ENCODE measurements at regions not wholly inside any gene's neighbourhood (a gene's known extent, or its start where the extent isn't known, plus 50 kb on each side); places are given as distances from the start of the nearest gene placed in this dataset.

- DNase-seq (ENCODE audit: extremely low spot score in 2 of 2), result no peak
- Histone ChIP-seq H3K9me3 (no peaks in the 10 kb centered on the region), H3K4me3 (no peak overlapping the region), H3K36me3 (no peaks in the 10 kb centered on the region), H3K27ac (no peak overlapping the region), H3K27me3 (no peaks in the 10 kb centered on the region), H3K4me1 (peaks cover 14% of the 10 kb centered on the region)
- TF ChIP-seq POLR2A (IDR thresholded peaks at IDR 0.05), result no peak
- no peak for TF ChIP-seq POLR2AphosphoS5 (IDR thresholded peaks at IDR 0.05; ENCODE audit: insufficient read depth in 1 of 2, low read depth in 1 of 2)
- TF ChIP-seq, protein P1, sequence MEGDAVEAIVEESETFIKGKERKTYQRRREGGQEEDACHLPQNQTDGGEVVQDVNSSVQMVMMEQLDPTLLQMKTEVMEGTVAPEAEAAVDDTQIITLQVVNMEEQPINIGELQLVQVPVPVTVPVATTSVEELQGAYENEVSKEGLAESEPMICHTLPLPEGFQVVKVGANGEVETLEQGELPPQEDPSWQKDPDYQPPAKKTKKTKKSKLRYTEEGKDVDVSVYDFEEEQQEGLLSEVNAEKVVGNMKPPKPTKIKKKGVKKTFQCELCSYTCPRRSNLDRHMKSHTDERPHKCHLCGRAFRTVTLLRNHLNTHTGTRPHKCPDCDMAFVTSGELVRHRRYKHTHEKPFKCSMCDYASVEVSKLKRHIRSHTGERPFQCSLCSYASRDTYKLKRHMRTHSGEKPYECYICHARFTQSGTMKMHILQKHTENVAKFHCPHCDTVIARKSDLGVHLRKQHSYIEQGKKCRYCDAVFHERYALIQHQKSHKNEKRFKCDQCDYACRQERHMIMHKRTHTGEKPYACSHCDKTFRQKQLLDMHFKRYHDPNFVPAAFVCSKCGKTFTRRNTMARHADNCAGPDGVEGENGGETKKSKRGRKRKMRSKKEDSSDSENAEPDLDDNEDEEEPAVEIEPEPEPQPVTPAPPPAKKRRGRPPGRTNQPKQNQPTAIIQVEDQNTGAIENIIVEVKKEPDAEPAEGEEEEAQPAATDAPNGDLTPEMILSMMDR (IDR thresholded peaks at IDR 0.05), result no peak
- intact Hi-C loops (cut with DNase I), result no loop called here
Measured at GRCh38 chr3:31230425-31231223, 302.1 kb upstream of the STT3B start.

GRCh38 chr3:31232055-31233025 lies 300.4 kb upstream of the STT3B start:
- H3K27me3 ChIP-seq, result no peaks in the 10 kb centered on the region
- H3K27ac ChIP-seq, result no peak overlapping the region

DNA sequence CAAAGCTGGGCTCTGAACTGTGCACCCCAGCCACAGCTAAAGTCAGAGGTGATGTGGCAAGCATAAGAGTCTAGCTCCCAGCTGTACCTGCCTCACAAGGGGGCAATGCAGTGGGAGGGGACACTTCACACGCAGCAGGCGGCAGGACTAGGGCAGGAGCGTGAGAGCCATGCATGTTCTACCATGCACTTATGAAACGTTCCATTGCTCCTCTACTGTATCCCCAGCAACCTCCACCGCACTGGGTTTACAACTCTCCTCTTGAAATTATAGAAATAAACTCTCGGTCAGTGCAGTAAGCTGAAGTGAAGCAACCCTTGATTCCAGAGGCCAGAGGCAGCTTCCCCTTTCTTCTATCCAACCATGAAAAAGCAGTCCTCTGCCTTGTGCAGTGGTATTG lies 298.6 kb upstream of the STT3B start:
- no peaks in the 10 kb centered on the region for H3K9me3 ChIP-seq
- intact Hi-C loops (cut with DNase I), result no loop called here
- no peak overlapping the region for H3K4me3 ChIP-seq
- TF ChIP-seq POLR2A (IDR thresholded peaks at IDR 0.05), result no peak
- no peak for TF ChIP-seq POLR2AphosphoS5 (IDR thresholded peaks at IDR 0.05; ENCODE audit: insufficient read depth in 1 of 2, low read depth in 1 of 2)
- TF ChIP-seq, protein P1 (IDR thresholded peaks at IDR 0.05), result no peak
- no peak overlapping the region for H3K27ac ChIP-seq
- H3K36me3 ChIP-seq, result no peaks in the 10 kb centered on the region
- DNase-seq (ENCODE audit: extremely low spot score in 2 of 2), result no peak
- H3K4me1 ChIP-seq, result no peaks in the 10 kb centered on the region
- no peaks in the 10 kb centered on the region for H3K27me3 ChIP-seq

More at GRCh38 chr3:31232055-31233025, 300.4 kb upstream of the STT3B start:
- Histone ChIP-seq H3K4me3 (no peak overlapping the region), H3K4me1 (no peaks in the 10 kb centered on the region), H3K36me3 (no peaks in the 10 kb centered on the region), H3K9me3 (no peaks in the 10 kb centered on the region)
- no peak for DNase-seq (ENCODE audit: extremely low spot score in 2 of 2)
- TF ChIP-seq POLR2A (IDR thresholded peaks at IDR 0.05), result no peak
- TF ChIP-seq, protein P1 (IDR thresholded peaks at IDR 0.05), result no peak
- no peak for TF ChIP-seq POLR2AphosphoS5 (IDR thresholded peaks at IDR 0.05; ENCODE audit: insufficient read depth in 1 of 2, low read depth in 1 of 2)
- intact Hi-C loops (cut with DNase I), result no loop called here

GRCh38 chr3:31235062-31235700 lies 297.5 kb upstream of the STT3B start:
- Histone ChIP-seq H3K4me3 (no peak overlapping the region), H3K27me3 (no peaks in the 10 kb centered on the region), H3K36me3 (no peaks in the 10 kb centered on the region), H3K4me1 (no peaks in the 10 kb centered on the region), H3K27ac (no peak overlapping the region), H3K9me3 (no peaks in the 10 kb centered on the region)
- intact Hi-C loops (cut with DNase I), result no loop called here
- DNase-seq (ENCODE audit: extremely low spot score in 2 of 2), result no peak
- TF ChIP-seq, protein P1 (IDR thresholded peaks at IDR 0.05), result no peak
- TF ChIP-seq POLR2A (IDR thresholded peaks at IDR 0.05), result no peak
- no peak for TF ChIP-seq POLR2AphosphoS5 (IDR thresholded peaks at IDR 0.05; ENCODE audit: insufficient read depth in 1 of 2, low read depth in 1 of 2)

All from vagina (tissue), 2 donors.